ENCODE measurements at regions not wholly inside any gene's neighbourhood (a gene's known extent, or its start where the extent isn't known, plus 50 kb on each side); places are given as distances from the start of the nearest gene placed in this dataset.

DNA sequence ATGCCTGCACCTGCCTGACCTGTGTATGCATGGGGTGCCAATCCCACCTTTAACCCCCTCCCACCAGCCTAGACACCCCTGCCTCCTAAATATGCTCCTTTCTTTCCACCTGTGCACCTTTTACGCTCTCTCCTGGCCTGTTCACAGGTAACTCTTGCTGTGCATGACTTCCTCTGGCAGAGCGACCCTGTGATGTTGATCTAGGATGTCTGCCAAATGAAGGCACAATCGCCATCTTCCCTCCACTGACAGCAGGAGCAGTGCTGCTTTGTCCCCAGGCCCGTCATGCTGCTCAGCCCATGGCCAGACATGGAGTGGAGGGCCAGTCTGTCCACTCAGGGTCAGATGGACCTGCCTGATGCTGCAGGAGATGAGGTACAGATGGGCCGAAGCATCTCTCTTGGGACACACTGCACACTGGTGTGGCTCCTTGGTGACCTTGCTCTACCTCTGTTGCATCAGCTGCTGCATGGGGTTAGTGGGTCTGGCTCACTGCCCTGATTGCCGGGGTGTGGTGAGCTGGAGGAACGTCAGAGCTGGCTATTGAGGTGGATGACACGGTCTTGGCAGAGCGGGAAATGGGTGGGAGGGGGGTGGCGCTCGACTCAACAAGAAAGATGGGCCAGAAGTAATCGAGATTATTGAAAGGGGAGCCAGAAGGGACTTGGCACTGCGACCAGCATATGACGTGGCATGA lies 101.7 kb upstream of the PITX1 start:
- DNase-seq: peak; percentile 86

DNA sequence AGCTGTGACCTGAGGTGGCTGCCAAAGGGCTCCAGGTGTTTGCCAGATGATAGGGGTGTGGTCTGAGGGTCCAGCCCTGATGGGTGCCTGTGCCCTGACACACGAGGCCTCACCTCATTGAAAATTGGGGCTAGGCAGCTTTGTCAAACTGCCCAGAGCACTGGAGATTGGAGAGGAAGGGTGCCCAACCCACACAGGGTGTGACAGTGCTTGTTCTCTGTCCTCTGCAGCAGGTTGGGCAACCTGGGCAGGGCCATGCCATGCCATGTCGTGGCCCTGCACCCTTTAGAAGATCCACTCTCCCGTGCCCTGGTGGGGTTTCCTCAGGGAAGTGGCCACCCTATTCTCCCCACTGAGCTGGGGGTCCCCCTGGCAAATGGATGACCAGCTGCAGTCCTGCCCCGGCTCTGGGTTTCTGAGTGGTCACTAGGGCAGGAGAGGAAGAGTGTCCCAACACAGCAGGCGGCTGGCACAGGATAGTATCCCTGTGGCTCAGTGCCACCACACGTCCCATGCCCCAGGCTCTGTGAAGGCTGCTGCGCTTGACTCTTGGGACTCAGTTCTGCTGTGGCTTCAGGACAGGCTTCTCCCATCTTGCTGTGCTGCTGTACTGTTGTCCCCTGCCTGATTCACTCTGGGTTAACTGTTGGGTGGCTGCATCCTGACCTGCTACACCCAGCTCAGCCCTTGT lies 100.8 kb upstream of the PITX1 start:
- peak; percentile 54 for DNase-seq

GRCh38 chr5:135133698-135134515 lies 99.9 kb upstream of the PITX1 start:
- peak; percentile 93 for DNase-seq

GRCh38 chr5:135133181-135133580 lies 99.2 kb upstream of the PITX1 start:
- DNase-seq: no peak

DNA sequence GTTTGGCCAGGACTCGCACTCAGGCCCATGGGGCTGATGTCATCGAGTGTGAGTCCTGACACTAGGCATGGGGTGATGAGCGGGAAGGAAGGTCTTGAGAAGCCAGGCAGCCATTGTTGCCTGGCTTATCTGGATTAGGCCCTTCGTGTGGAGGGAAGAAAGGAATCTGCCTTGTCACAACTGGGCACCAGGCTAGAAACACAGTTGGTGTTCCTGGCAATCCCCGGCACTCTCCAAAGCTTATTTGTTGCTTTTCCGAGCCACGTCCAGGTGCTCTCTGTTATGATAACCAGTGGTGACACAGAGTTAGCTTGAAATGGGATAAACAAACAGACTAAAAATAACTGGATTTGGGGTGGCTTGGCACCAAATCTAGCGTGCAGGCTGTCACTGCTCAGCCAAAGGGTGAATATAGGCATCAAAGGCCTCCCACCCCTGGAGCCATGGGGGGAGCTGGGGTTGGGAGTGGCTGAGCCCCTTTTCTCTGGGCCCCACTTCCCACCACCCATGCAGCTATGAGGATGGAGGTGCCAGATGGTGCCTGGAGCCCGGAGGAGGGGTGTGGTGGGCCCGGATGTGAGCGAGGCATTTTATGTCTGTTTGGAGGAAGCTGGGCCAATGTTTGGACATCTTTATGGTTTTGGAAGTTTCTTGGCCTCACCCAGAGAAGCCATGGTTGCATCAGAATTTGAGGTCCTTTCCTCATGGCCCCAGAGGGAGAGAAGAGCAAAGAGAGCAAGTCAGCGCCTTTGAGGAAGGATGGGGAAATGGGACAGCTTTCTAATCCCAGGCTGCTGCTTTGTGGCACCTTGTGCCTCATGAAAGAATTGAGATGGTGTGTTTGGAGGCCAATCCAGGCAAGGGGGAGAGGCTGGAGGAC lies 98.0 kb upstream of the PITX1 start:
- no peak for DNase-seq

DNA sequence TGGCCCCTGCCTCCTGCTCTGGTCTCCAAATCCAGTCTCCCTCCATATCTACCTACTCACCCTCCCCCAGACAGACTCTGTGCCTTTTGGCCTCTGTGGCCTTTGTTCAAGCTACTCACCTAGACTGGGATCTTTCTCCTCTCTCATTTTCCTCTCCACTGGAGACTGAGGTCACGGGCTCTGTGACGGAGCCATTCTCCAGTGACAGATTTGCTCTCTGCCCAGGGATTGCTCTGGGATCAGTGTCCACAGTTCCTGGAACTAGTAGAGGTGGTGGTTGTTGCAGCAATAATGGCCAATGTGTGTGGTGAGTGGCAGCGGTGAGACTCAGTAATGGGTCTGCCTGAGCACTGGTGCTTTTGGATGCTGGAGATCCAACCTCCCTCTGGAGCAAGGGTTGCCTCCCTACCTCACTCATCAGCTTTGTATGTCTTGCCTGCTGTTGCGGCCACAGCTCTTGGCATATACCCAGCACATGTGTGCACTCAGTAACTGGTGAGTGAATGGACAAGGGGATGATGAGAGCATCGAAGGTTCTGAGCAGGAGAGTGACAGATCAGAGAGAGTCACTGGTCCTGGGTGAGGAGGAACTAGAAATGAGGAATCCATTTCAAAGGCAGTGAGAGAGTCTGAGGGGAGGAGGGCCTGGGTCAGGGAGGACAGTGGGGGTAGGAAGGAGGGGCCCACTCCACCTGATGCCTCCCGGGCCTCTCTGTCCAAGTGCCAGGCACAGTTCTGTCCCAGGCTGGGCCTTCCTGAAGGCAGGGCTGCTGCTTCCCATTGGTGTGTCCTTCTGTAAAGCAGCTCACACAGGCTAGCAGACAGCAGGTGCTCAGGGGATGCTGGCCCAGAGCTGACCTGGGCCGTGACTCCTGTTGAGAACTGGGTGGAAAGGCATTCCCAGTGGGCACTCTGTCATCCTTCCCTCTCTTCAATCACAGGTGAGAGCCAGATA lies 96.5 kb upstream of the PITX1 start:
- peak; percentile 27 for DNase-seq

- DNase-seq: no peak
Observed at GRCh38 chr5:135129307-135129706, 95.3 kb upstream of the PITX1 start.

GRCh38 chr5:135128361-135128760 lies 94.3 kb upstream of the PITX1 start:
- no peak for DNase-seq

DNA sequence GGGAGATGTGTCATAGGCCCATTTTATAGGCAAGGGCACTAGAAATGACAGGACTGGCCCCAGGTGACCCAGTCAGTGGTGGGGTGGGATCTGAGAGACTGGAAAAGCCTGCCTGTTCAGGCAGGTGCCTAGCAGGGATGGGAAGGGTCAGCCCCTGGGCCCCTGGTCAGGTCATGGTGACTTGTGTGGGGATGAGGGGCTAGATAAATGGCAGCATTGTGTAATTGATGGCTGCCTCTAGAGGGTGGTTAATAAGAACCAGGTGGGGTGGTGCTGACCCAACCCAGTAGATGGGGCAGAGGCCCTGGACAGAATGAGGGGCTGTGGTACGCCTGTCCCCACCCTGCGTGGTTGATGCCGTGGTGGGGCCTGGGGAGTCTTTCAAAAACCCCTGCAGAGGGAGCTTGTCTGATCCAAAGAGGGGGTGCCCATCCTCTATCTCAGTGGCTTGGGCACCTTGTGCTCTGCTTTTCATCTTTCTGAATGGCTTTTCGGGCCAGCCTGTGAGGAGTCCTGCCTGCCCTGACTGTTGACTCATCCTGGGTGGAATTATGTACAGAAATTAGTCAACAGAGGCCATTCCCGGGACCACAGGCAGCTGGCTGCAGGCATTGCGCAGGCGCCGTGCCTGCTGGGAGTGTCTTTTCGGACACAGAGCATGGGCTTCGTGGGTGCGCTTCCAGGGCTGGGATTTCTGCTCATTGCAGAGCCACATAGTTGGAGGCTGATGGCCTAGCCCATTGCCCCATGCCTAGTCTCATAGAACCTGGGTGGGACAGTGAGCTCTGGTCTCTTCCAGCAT lies 93.6 kb upstream of the PITX1 start:
- peak; percentile 92 for DNase-seq

DNA sequence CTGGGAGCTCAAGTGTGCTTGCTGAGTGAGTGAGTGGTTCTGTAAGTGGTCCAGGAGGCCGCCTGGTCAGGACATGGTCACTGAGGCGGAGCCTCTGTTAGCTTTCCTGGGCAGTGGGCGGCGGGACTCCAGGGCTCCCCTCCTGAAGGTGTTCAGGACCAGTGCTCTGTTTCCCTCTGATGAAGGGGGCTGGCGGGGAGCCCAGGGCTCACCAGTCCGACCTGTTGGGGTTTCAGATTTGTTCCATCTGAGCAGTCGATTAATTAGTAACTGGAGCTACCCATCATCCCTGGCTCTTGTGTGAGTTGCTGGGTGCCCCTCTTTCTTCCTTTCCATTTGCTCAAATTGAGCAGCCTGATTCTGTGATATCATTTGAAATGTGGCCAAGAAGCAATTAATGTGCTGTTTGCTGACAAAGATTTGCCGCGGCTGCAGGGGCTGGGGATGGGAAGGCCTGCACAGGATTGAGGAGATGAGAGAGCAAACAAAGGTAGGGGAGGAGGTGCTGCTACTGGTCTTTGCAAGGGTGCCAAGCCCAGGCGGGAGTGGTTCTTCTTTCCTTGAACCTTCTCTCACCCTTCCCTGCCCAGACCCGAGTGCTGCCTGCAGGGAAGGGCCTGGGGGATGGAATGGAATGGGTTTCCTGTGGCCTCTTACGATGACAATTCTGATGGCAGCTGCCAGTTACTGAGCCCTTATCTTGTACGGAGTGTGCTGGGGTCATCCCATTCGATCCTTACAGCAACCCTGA lies 92.8 kb upstream of the PITX1 start:
- peak; percentile 63 for DNase-seq

DNA sequence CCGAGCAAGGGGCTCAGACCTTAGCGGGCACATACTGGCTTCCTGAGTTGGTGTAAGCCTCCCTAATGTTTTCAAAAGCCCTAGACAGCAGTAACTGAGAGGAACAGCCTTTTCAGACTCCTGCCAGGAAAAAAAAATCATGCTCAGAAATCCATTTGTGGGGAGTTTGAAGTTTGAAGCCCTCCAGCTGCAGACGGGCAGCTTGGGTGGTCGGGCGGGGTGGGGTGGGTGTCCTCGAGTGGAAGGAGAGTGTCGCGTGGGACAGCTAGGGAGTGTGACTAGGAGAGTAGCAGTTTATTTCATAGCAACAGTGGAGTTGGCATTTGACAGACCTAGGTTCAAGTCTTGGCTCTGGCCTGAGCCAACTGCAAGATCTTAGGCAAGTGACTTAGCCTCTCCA lies 90.7 kb upstream of the PITX1 start:
- no peak for DNase-seq

DNA sequence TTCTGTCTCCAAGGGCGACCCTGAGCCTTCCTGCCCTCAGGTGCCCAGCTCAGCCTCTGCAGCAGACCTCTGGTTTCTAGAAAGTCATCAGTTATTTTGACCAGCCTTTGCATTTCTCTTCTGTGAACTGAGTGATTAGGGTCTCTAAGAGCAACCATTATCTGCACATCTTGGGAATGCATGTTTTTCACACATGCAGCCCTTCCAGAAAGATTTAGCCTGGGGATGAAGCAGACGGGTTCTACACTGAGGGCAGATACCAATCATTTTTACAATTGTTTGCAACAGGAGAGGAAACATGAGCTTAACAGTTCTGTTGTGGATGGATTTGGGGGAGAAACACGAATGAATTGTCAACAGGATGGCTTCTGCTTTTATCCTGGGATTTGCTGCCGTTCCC lies 90.1 kb upstream of the PITX1 start:
- DNase-seq: no peak

DNA sequence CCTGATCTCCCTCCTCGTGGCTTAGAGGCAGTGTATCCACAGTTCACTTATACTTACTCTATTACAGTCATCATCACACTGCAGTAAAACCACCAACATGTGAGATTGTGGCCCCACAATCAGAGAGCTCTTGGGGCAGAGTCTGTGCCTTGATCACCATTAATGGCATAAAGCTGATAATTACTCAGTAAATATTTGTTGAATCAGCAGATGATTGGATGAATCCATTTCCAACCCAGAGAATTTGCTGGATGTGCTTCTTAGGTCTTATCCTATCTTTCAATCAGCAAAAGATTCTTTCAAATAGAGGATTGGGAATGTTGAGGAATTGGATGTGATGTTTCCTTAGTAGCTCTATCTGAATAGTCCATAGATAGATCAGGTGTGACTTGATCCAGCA lies 88.8 kb upstream of the PITX1 start:
- DNase-seq: no peak

DNA sequence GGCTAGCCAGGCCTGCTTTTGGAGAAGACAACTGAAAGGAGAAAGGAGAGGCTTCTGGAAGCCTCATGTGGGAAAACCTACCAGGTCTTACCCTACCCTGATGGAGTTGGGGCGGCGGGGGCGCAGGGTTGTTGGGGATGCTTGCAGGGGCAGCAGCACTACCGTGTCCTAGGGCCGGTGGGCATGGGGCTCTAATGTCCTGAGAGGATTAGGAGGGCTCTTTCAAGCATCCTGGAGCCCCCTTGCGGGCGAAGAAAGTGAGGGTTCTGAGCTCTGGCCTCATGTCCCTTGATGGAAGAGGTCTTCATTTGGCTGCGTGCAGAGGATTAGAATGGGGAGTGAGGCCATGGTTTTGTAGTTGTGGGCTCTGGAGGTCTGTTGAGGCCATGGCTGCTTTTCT lies 86.9 kb upstream of the PITX1 start:
- no peak for DNase-seq

DNA sequence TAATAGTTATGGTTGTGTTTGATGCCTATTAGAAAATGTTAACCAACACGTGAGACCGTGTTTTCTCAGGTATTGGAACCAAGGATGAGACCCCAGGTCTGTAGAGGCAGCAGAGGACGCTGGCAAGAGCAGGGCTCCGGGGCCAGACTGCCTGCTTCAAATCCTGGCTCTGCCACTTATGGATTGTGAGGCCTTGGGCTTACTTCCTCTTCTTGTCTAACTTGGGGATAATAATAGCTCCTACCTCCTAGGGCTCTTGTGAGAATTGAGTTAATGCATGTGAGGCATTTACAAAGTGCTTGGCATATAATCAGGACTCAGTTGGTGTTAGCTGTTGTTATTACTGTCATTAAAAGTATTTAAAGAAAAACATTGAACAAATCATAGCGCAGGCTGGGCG lies 85.5 kb upstream of the PITX1 start:
- DNase-seq: no peak

GRCh38 chr5:135117590-135117989 lies 83.6 kb upstream of the PITX1 start:
- no peak for DNase-seq

- DNase-seq: peak; percentile 73
Observed at GRCh38 chr5:135116160-135116561, 82.1 kb upstream of the PITX1 start.

- peak; percentile 48 for DNase-seq
Observed at GRCh38 chr5:135115591-135115990, 81.6 kb upstream of the PITX1 start.

DNA sequence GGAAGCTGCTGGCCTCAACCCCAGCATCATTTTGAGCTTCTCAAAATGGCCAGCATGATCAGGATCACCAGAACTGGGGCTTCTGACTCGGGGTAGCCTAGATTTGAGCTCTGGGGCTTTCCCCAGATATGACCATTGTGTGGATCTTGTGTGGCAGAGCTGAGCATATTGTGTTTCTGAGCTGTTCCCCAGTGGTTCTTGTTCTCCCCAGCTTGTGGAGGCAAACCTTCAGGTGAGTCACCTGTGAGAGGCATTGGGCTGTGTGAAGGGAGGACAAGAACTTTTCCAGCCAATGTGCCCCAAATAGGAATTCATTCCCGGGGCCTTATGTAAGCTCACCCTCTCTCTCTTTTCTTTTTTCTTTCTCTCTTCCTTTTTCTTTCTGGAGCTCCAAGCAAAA lies 80.7 kb upstream of the PITX1 start:
- peak; percentile 16 for DNase-seq

All from DMS53 (cell line).